Mucosa of gallbladder (tissue), 1 donor: ENCODE measurements at regions not wholly inside any gene's neighbourhood (a gene's known extent, or its start where the extent isn't known, plus 50 kb on each side); places are given as distances from the start of the nearest gene placed in this dataset.

Source experiments
- DNase-seq: peaks from one replicate; pipeline ENCODE4 v3.0.0-alpha.2; 2020; ENCODE audit warnings: low spot score
- donor health status: DM: no; HTN: no; CAD: no.

- no peak for DNase-seq
Observed at GRCh38 chr2:12168354-12168753, 421.9 kb downstream of the LPIN1 start.

GRCh38 chr2:12168791-12169388 is 422.5 kb downstream of the LPIN1 start:
- peak; percentile 14 for DNase-seq

GRCh38 chr2:12169721-12170120 is 423.3 kb downstream of the LPIN1 start:
- peak; percentile 48 for DNase-seq

GRCh38 chr2:12170121-12170520 is 423.7 kb downstream of the LPIN1 start:
- DNase-seq, result no peak

GRCh38 chr2:12173271-12173942 is 427.0 kb downstream of the LPIN1 start:
- DNase-seq, result no peak

- no peak for DNase-seq
Observed at GRCh38 chr2:12173943-12174340, 427.5 kb downstream of the LPIN1 start.

GRCh38 chr2:12175323-12175722 is 428.9 kb downstream of the LPIN1 start:
- no peak for DNase-seq

- DNase-seq, result peak; percentile 35
Observed at GRCh38 chr2:12176623-12177454, 430.4 kb downstream of the LPIN1 start.

GRCh38 chr2:12177455-12178288 is 431.2 kb downstream of the LPIN1 start:
- peak; percentile 35 for DNase-seq

GRCh38 chr2:12178289-12179080 is 432.1 kb downstream of the LPIN1 start:
- no peak for DNase-seq

- no peak for DNase-seq
Observed at GRCh38 chr2:12180031-12180430, 433.6 kb downstream of the LPIN1 start.

- DNase-seq, result no peak
Observed at GRCh38 chr2:12183032-12183645, 436.7 kb downstream of the LPIN1 start.

GRCh38 chr2:12192762-12193161 is 446.3 kb downstream of the LPIN1 start:
- DNase-seq, result peak; percentile 14

- no peak for DNase-seq
Observed at GRCh38 chr2:12194968-12195367, 448.5 kb downstream of the LPIN1 start.

GRCh38 chr2:12196495-12196894 is 450.1 kb downstream of the LPIN1 start:
- DNase-seq, result no peak

- no peak for DNase-seq
Observed at GRCh38 chr2:12197133-12197532, 450.7 kb downstream of the LPIN1 start.

- DNase-seq, result no peak
Observed at GRCh38 chr2:12199491-12200211, 453.2 kb downstream of the LPIN1 start.

GRCh38 chr2:12201369-12201768 is 454.9 kb downstream of the LPIN1 start:
- no peak for DNase-seq

- no peak for DNase-seq
Observed at GRCh38 chr2:12202313-12203075, 456.1 kb downstream of the LPIN1 start.
